ENCODE measurements at regions not wholly inside any gene's neighbourhood (a gene's known extent, or its start where the extent isn't known, plus 50 kb on each side); places are given as distances from the start of the nearest gene placed in this dataset.
"Not testable (repeated sequence)": the region's sequence is repeated elsewhere in the genome, so short reads cannot be mapped to it uniquely, and the experiment has no call there.

- not testable (repeated sequence) for TF ChIP-seq EZH2 (IDR thresholded peaks at IDR 0.05); POLR2AphosphoS5 (IDR thresholded peaks at IDR 0.05; ENCODE audit: borderline replicate concordance, low read depth, low read length); FOXP2 (optimal IDR thresholded peaks at IDR 0.05; ENCODE audit: control extremely low read depth, extremely low read length, insufficient read depth)
Observed at GRCh38 chr11:15365286-15365685, 250.6 kb downstream of the INSC start.

Data from SK-N-MC (cell line).